HCT116 (cell line): ENCODE measurements at regions not wholly inside any gene's neighbourhood (a gene's known extent, or its start where the extent isn't known, plus 50 kb on each side); places are given as distances from the start of the nearest gene placed in this dataset.

Experiments used
- ATAC-seq: fragments of 200-7000 bp; cut with Tn5 transposase; 2 replicates; pipeline ENCODE4 v1.9.1; 2020; ENCODE audit warnings: mild to moderate bottlenecking, moderate library complexity
- BruUV-seq: library from RNA; stranded (reverse); fragments of 400-500 nt; replicated peaks from 2 replicates; lab custom pipeline; 2021; lab: Mats Ljungman, UMichigan
- CTCF ChIA-PET: fragments of 300-600 bp; sonication (Branson Sonifier 250); formaldehyde crosslinking; loops from one replicate; lab custom pipeline; 2021; ENCODE audit warnings: antibody characterized with exemption; lab: Charles Lee
- POLR2A ChIA-PET: fragments of 300-600, 350-600 bp; sonication (Branson Sonifier 250); formaldehyde crosslinking; loops from one replicate; lab custom pipeline; 2021; ENCODE audit warnings: antibody characterized with exemption; lab: Charles Lee
- RAD21 ChIA-PET, 2 experiments: fragments of 300-600 bp; sonication (Branson Sonifier 250); formaldehyde crosslinking; loops; one replicate each; lab custom pipeline; 2023; ENCODE audit warnings: low total read pairs in 2 of 2; ENCODE audit not compliant: uncharacterized antibody in 2 of 2, unreplicated experiment in 2 of 2, low non-redundant PET in 1 of 2; lab: Charles Lee
- DNase-seq: peaks from one replicate; pipeline ENCODE4 v3.0.0-alpha.2; 2010; ENCODE audit warnings: low read depth, low spot score
- H2AFZ ChIP-seq: fragments of 200-600 bp; shearing (Covaris generic), sonication (generic); 2 replicates; pipeline ENCODE4 v1.6.1; 2017; ENCODE audit warnings: low read depth, mixed run types, mixed read lengths, antibody characterized with exemption, low read length; ENCODE audit not compliant: poor library complexity, severe bottlenecking
- H3K27ac ChIP-seq: 2 replicates; pipeline ENCODE4 v1.5.1; 2012; ENCODE audit warnings: low read depth, low read length
- H3K27me3 ChIP-seq: fragments of 200-600 bp; sonication (generic); 2 replicates; pipeline ENCODE4 v1.6.1; 2016; ENCODE audit warnings: mixed run types, low read length, mixed read lengths; ENCODE audit not compliant: insufficient read depth
- H3K36me3 ChIP-seq, 2 experiments: fragments of 200-500 bp in 1 of 2; fragments of 200-600 bp in 1 of 2; sonication (Bioruptor generic) in 1 of 2; sonication (generic) in 1 of 2; 2 replicates each; pipeline versions ENCODE4 v1.5.1 to v1.6.1; 2014 to 2016; ENCODE audit warnings: low read length in 2 of 2, inconsistent platforms in 1 of 2, mixed read lengths in 1 of 2, mixed run types in 1 of 2; ENCODE audit not compliant: insufficient read depth in 2 of 2, control insufficient read depth in 1 of 2
- H3K4me1 ChIP-seq, 2 experiments: fragments of 200-600 bp in 1 of 2; sonication (generic) in 1 of 2; 2 replicates each; pipeline versions ENCODE4 v1.5.1 to v1.6.1; 2012 to 2017; ENCODE audit warnings: low read length in 2 of 2, inconsistent platforms in 1 of 2, mild to moderate bottlenecking in 1 of 2, mixed read lengths in 1 of 2, mixed run types in 1 of 2, moderate library complexity in 1 of 2; ENCODE audit not compliant: insufficient read depth in 2 of 2, control insufficient read depth in 1 of 2
- H3K4me2 ChIP-seq: fragments of 200-600 bp; sonication (generic); 2 replicates; pipeline ENCODE4 v1.6.1; 2017; ENCODE audit warnings: mixed run types, low read length, mixed read lengths
- H3K4me3 ChIP-seq, 2 experiments: fragments of 200-600 bp in 1 of 2; sonication (generic) in 1 of 2; replicated peaks in 1 of 2; 2 replicates each; pipeline ENCODE4 v1.5.1; 2011 to 2016; ENCODE audit warnings: low read length in 2 of 2, control low read depth in 1 of 2, low read depth in 1 of 2, mild to moderate bottlenecking in 1 of 2, mixed read lengths in 1 of 2, mixed run types in 1 of 2
- H3K79me2 ChIP-seq: fragments of 200-600 bp; sonication (generic); 2 replicates; pipeline ENCODE4 v1.6.1; 2017; ENCODE audit warnings: mild to moderate bottlenecking, mixed run types, low read length, moderate library complexity, mixed read lengths; ENCODE audit not compliant: insufficient read depth
- H3K9ac ChIP-seq: fragments of 200-600 bp; sonication (generic); 2 replicates; pipeline ENCODE4 v1.6.1; 2016; ENCODE audit warnings: low read length, mixed read lengths
- H3K9me2 ChIP-seq: fragments of 200-600 bp; sonication (generic), shearing (Covaris generic); 2 replicates; pipeline ENCODE4 v1.6.1; 2017; ENCODE audit warnings: mixed run types, mild to moderate bottlenecking, moderate library complexity; ENCODE audit not compliant: insufficient read depth
- H3K9me3 ChIP-seq, 2 experiments: fragments of 200-500 bp in 1 of 2; fragments of 200-600 bp in 1 of 2; sonication (Bioruptor generic) in 1 of 2; sonication (generic) in 1 of 2; 2 replicates each; pipeline ENCODE4 v1.6.1; 2014 to 2017; ENCODE audit warnings: low read length in 2 of 2, mixed read lengths in 2 of 2, inconsistent platforms in 1 of 2, low read depth in 1 of 2, mild to moderate bottlenecking in 1 of 2, mixed run types in 1 of 2, moderate library complexity in 1 of 2; ENCODE audit not compliant: control insufficient read depth in 1 of 2, insufficient read depth in 1 of 2
- H4K20me1 ChIP-seq: fragments of 200-600 bp; sonication (generic), shearing (Covaris generic); 2 replicates; pipeline ENCODE4 v1.6.1; 2017; ENCODE audit warnings: mixed run types, mild to moderate bottlenecking, moderate library complexity; ENCODE audit not compliant: insufficient read depth
- CBX3 ChIP-seq: IDR thresholded peaks from 2 replicates; pipeline ENCODE4 v1.6.1; 2012; ENCODE audit warnings: low read depth
- ELF1 ChIP-seq: IDR thresholded peaks from 2 replicates; pipeline ENCODE4 v1.6.1; 2012; ENCODE audit warnings: low read depth, borderline replicate concordance
- REST ChIP-seq: IDR thresholded peaks from 2 replicates; pipeline ENCODE4 v1.6.1; 2012; ENCODE audit warnings: low read depth
- SP1 ChIP-seq: IDR thresholded peaks from 2 replicates; pipeline ENCODE4 v1.6.1; 2012; ENCODE audit warnings: low read depth
- SRF ChIP-seq: IDR thresholded peaks from 2 replicates; pipeline ENCODE4 v1.6.1; 2012; ENCODE audit warnings: low read depth
- YY1 ChIP-seq: IDR thresholded peaks from 2 replicates; pipeline ENCODE4 v1.6.1; 2011; ENCODE audit warnings: low read length, low read depth, moderate library complexity, mild to moderate bottlenecking; ENCODE audit not compliant: insufficient replicate concordance; ENCODE audit errors: extremely low read depth
- intact Hi-C: fragments of 100-400 bp; cut with micrococcal nuclease; formaldehyde crosslinking; loops from 2 replicates; pipeline ENCODE4 v1.10.0; 2022

GRCh38 chr5:52735139-52735538, 52.6 kb upstream of the ITGA1 start:
- ChIA-PET POLR2A (no interaction called here), CTCF (no interaction called here), RAD21 (no interaction called here)
- H4K20me1 ChIP-seq: no peaks in the 10 kb centered on the region
- BruUV-seq: no TSS peak
- no peak overlapping the region for H3K4me3 ChIP-seq
- H3K79me2 ChIP-seq: no peaks in the 10 kb centered on the region
- H3K4me1 ChIP-seq: no peaks in the 10 kb centered on the region
- no peaks in the 10 kb centered on the region for H3K9me3 ChIP-seq
- H3K36me3 ChIP-seq: no peaks in the 10 kb centered on the region
- H3K27me3 ChIP-seq: no peaks in the 10 kb centered on the region
- TF ChIP-seq CBX3 (no peak), REST (no peak), ELF1 (no peak), SP1 (no peak), SRF (no peak), YY1 (no peak)
- no peaks in the 10 kb centered on the region for H3K9me2 ChIP-seq
- no peak overlapping the region for H3K4me2 ChIP-seq
- ATAC-seq (no peak), DNase-seq (no peak)
- no peak overlapping the region for H2AFZ ChIP-seq
- intact Hi-C loops: no loop called here
- H3K27ac ChIP-seq: no peak overlapping the region
- no peak overlapping the region for H3K9ac ChIP-seq
